ENCODE measurements at regions not wholly inside any gene's neighbourhood (a gene's known extent, or its start where the extent isn't known, plus 50 kb on each side); places are given as distances from the start of the nearest gene placed in this dataset.

DNA sequence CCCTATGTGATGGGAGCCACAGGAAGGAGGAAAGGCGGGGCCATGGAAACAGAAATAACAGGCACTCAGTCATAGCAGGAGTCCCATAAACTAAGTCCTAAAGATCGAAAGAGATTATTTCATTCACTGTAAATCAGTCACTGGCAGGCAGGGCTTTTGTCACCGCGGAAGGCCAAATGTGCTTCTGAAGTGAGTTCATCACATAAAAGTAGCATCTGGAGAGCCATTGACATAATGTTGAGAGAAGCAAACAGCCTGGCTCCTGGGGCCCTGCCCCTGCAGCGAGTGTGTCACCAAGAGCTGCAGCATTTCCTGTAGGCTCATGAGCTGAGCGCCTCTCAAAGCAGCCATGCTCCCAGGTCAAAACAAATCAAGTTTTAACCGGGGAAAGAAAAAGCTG, 476.2 kb downstream of the HAPSTR1 start:
- no peak for TF ChIP-seq CTCF (IDR thresholded peaks at IDR 0.05)
- TF ChIP-seq POLR2AphosphoS5 (IDR thresholded peaks at IDR 0.05), result no peak
- no peak for TF ChIP-seq POLR2A (IDR thresholded peaks at IDR 0.05)
- no peak for TF ChIP-seq EP300 (IDR thresholded peaks at IDR 0.05; ENCODE audit: low read depth)
